ENCODE measurements at regions not wholly inside any gene's neighbourhood (a gene's known extent, or its start where the extent isn't known, plus 50 kb on each side); places are given as distances from the start of the nearest gene placed in this dataset.
"Not testable (repeated sequence)": the region's sequence is repeated elsewhere in the genome, so short reads cannot be mapped to it uniquely, and the experiment has no call there.

- H3K9ac ChIP-seq (ENCODE audit: insufficient read length, low read depth) = no peak overlapping the region
These were observed 81.6 kb upstream of the KLF4 start for GRCh38 chr9:107571148-107571547.

DNA sequence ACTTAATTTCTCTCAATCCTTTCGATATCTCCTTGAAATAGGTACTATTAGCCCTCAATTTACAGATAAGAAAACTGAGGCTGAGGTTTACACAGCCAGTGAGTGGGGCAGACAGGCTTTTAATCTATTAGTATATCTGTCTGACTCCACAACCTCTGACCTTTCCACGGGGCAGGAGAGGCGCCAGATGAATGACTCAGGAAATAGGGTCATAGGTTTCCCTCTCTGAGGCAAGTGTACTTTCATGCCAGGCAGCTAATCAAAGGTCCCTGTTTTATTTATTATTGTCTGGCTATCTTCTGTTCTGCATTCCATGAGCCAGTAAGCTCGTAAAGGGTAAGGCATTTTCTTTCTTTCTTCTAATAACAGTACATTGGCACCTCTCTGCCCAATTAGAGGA is 79.6 kb upstream of the KLF4 start:
- no peak for DNase-seq (ENCODE audit: low read depth, low spot score)
- Histone ChIP-seq H3K9me3 (ENCODE audit: insufficient read depth, low read length) (no peaks in the 10 kb centered on the region), H3K4me3 (ENCODE audit: insufficient read length, low read depth) (no peak overlapping the region), H3K27me3 (ENCODE audit: insufficient read depth, insufficient read length) (no peaks in the 10 kb centered on the region), H3K9ac (ENCODE audit: insufficient read length, low read depth) (no peak overlapping the region), H3K36me3 (ENCODE audit: insufficient read depth, insufficient read length, low read length) (no peaks in the 10 kb centered on the region), H3K4me1 (ENCODE audit: insufficient read depth, insufficient read length) (no peaks in the 10 kb centered on the region)
- TF ChIP-seq YY1 (IDR thresholded peaks at IDR 0.05; ENCODE audit: insufficient read depth, insufficient read length) (no peak), SUZ12 (IDR thresholded peaks at IDR 0.05; ENCODE audit: extremely low read depth, insufficient read depth, insufficient read length) (no peak), ZNF274 (IDR thresholded peaks at IDR 0.05; ENCODE audit: low read depth, low read length) (no peak)

More at GRCh38 chr9:107571148-107571547, 81.6 kb upstream of the KLF4 start:
- no peak for DNase-seq (ENCODE audit: low read depth, low spot score)
- Histone ChIP-seq H3K4me1 (ENCODE audit: insufficient read depth, insufficient read length) (no peaks in the 10 kb centered on the region), H3K36me3 (ENCODE audit: insufficient read depth, insufficient read length, low read length) (no peaks in the 10 kb centered on the region), H3K4me3 (ENCODE audit: insufficient read length, low read depth) (no peak overlapping the region), H3K27me3 (ENCODE audit: insufficient read depth, insufficient read length) (no peaks in the 10 kb centered on the region), H3K9me3 (ENCODE audit: insufficient read depth, low read length) (no peaks in the 10 kb centered on the region)
- no peak for TF ChIP-seq YY1 (IDR thresholded peaks at IDR 0.05; ENCODE audit: insufficient read depth, insufficient read length)
- TF ChIP-seq ZNF274 (IDR thresholded peaks at IDR 0.05; ENCODE audit: low read depth, low read length) = no peak
- no peak for TF ChIP-seq SUZ12 (IDR thresholded peaks at IDR 0.05; ENCODE audit: extremely low read depth, insufficient read depth, insufficient read length)

GRCh38 chr9:107568406-107568805 is 78.8 kb upstream of the KLF4 start:
- H3K9ac ChIP-seq (ENCODE audit: insufficient read length, low read depth); H3K9me3 ChIP-seq (ENCODE audit: insufficient read depth, low read length); DNase-seq (ENCODE audit: low read depth, low spot score); H3K4me3 ChIP-seq (ENCODE audit: insufficient read length, low read depth); H3K36me3 ChIP-seq (ENCODE audit: insufficient read depth, insufficient read length, low read length); H3K4me1 ChIP-seq (ENCODE audit: insufficient read depth, insufficient read length); H3K27me3 ChIP-seq (ENCODE audit: insufficient read depth, insufficient read length): not testable (repeated sequence)

DNA sequence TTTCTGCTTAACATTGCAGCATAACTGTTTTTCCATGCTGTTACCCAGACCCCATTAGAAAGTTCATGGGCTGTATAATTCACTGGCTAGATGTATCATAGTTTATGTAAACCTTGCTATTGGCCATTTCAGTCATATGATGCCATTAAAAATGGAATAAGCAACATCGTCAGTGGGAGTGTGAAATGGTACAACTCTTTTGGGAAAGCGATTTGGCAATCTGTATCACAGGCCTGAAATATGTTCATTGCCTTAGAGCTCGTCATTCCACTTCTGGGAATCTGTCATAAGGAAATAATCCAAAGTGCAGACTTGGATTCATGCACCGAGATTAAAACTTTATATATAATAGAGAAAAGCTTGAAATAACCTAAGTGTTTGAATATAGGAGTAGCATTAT is 77.9 kb upstream of the KLF4 start:
- Histone ChIP-seq H3K4me1 (ENCODE audit: insufficient read depth, insufficient read length) (no peaks in the 10 kb centered on the region), H3K27me3 (ENCODE audit: insufficient read depth, insufficient read length) (no peaks in the 10 kb centered on the region), H3K9ac (ENCODE audit: insufficient read length, low read depth) (no peak overlapping the region), H3K4me3 (ENCODE audit: insufficient read length, low read depth) (no peak overlapping the region), H3K36me3 (ENCODE audit: insufficient read depth, insufficient read length, low read length) (no peaks in the 10 kb centered on the region), H3K9me3 (ENCODE audit: insufficient read depth, low read length) (no peaks in the 10 kb centered on the region)
- no peak for DNase-seq (ENCODE audit: low read depth, low spot score)
- no peak for TF ChIP-seq YY1 (IDR thresholded peaks at IDR 0.05; ENCODE audit: insufficient read depth, insufficient read length)
- TF ChIP-seq ZNF274 (IDR thresholded peaks at IDR 0.05; ENCODE audit: low read depth, low read length) = no peak

DNA sequence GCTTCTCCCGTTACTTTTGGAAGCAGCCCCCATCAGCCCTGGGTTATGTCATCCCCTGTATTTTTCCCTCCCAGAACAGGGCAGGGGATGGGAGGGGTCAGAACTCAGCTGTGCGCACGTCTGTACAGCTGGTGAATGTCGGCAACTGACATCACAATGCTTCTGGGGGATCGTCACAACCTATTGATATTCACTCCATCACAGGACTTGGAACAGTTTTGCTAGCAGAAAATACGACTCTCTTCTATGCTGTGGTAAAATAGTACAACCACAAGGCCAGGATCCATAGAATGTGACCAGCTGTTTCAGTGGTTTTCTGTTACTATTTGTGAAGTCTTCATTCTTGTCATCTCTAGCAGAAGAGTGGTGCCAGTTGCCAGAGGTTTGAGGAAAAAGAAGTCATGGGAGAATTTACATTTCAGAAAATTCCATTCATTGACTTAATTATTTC is 77.1 kb upstream of the KLF4 start:
- Histone ChIP-seq H3K27me3 (ENCODE audit: insufficient read depth, insufficient read length) (no peaks in the 10 kb centered on the region), H3K4me3 (ENCODE audit: insufficient read length, low read depth) (no peak overlapping the region), H3K9ac (ENCODE audit: insufficient read length, low read depth) (no peak overlapping the region), H3K9me3 (ENCODE audit: insufficient read depth, low read length) (no peaks in the 10 kb centered on the region), H3K36me3 (ENCODE audit: insufficient read depth, insufficient read length, low read length) (no peaks in the 10 kb centered on the region), H3K4me1 (ENCODE audit: insufficient read depth, insufficient read length) (no peaks in the 10 kb centered on the region)
- no peak for DNase-seq (ENCODE audit: low read depth, low spot score)
- TF ChIP-seq YY1 (IDR thresholded peaks at IDR 0.05; ENCODE audit: insufficient read depth, insufficient read length) (no peak), ZNF274 (IDR thresholded peaks at IDR 0.05; ENCODE audit: low read depth, low read length) (no peak), SUZ12 (IDR thresholded peaks at IDR 0.05; ENCODE audit: extremely low read depth, insufficient read depth, insufficient read length) (no peak)

- Histone ChIP-seq H3K9me3 (ENCODE audit: insufficient read depth, low read length) (no peaks in the 10 kb centered on the region), H3K4me3 (ENCODE audit: insufficient read length, low read depth) (no peak overlapping the region), H3K27me3 (ENCODE audit: insufficient read depth, insufficient read length) (no peaks in the 10 kb centered on the region), H3K9ac (ENCODE audit: insufficient read length, low read depth) (no peak overlapping the region), H3K4me1 (ENCODE audit: insufficient read depth, insufficient read length) (no peaks in the 10 kb centered on the region), H3K36me3 (ENCODE audit: insufficient read depth, insufficient read length, low read length) (no peaks in the 10 kb centered on the region)
- DNase-seq (ENCODE audit: low read depth, low spot score) = no peak
- no peak for TF ChIP-seq SUZ12 (IDR thresholded peaks at IDR 0.05; ENCODE audit: extremely low read depth, insufficient read depth, insufficient read length)
- TF ChIP-seq ZNF274 (IDR thresholded peaks at IDR 0.05; ENCODE audit: low read depth, low read length) = no peak
- no peak for TF ChIP-seq YY1 (IDR thresholded peaks at IDR 0.05; ENCODE audit: insufficient read depth, insufficient read length)
These were observed 73.2 kb upstream of the KLF4 start for GRCh38 chr9:107562798-107563197.

DNA sequence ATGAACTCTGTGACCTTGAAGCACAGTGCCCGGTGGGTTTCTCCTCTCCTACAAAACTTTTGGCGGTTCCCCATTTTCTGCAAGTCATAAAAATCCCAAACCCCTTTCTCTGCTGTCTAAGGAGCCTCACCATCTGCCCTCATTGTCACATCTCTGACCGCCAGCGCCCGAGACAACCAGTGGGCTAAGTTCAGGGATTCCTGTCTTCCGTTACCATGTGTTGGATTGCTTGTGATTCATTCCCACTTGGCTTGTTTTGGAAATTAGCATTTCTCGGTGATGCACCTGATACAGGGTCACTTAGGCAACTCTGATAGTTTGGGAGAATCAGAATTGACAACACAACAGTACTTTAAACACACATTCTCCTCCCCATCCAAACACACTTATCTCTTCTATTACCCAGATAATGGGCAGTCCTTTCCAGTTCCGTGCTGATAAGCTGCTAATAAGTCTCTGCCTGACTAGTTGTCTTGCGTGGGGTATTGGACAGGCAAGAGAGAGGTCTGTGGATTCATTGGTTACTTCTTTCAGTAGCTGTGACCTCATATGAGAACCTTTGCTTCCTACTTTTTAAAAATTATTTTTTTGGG is 70.0 kb upstream of the KLF4 start:
- no peaks in the 10 kb centered on the region for H3K4me1 ChIP-seq (ENCODE audit: insufficient read depth, insufficient read length)
- DNase-seq (ENCODE audit: low read depth, low spot score) = no peak
- TF ChIP-seq SUZ12 (IDR thresholded peaks at IDR 0.05; ENCODE audit: extremely low read depth, insufficient read depth, insufficient read length) = no peak
- TF ChIP-seq YY1 (IDR thresholded peaks at IDR 0.05; ENCODE audit: insufficient read depth, insufficient read length) = no peak
- TF ChIP-seq ZNF274 (IDR thresholded peaks at IDR 0.05; ENCODE audit: low read depth, low read length) = no peak
- no peak overlapping the region for H3K4me3 ChIP-seq (ENCODE audit: insufficient read length, low read depth)
- H3K9ac ChIP-seq (ENCODE audit: insufficient read length, low read depth) = no peak overlapping the region
- H3K27me3 ChIP-seq (ENCODE audit: insufficient read depth, insufficient read length) = no peaks in the 10 kb centered on the region
- H3K36me3 ChIP-seq (ENCODE audit: insufficient read depth, insufficient read length, low read length) = no peaks in the 10 kb centered on the region
- H3K9me3 ChIP-seq (ENCODE audit: insufficient read depth, low read length) = no peaks in the 10 kb centered on the region

Measured in NT2/D1 (cell line).